ENCODE measurements at regions not wholly inside any gene's neighbourhood (a gene's known extent, or its start where the extent isn't known, plus 50 kb on each side); places are given as distances from the start of the nearest gene placed in this dataset.
A peak's percentile ranks its signal among the peaks of the same experiment; 100 is the strongest.

- H3K36me3 ChIP-seq (ENCODE audit: insufficient read depth in 1 of 2, low read depth in 1 of 2), result no peaks in the 10 kb centered on the region
- TF ChIP-seq CTCF (IDR thresholded peaks at IDR 0.05), result no peak
- H3K4me1 ChIP-seq, result no peaks in the 10 kb centered on the region
- intact Hi-C loops (cut with DNase I), result no loop called here
- DNase-seq (no peak), ATAC-seq (no peak)
- H3K27ac ChIP-seq, result no peak overlapping the region
- no peak overlapping the region for H3K4me3 ChIP-seq
- H3K27me3 ChIP-seq (ENCODE audit: insufficient read depth in 3 of 3, low read length in 2 of 3), result peaks cover 0 to 5% (median 4%) of the 10 kb centered on the region in 3 donors
- 86 to 91% (median 89%) methylated on average over 6 of the region's 6 CpGs for WGBS, 3 donors
- H3K9me3 ChIP-seq, result no peaks in the 10 kb centered on the region
Observed at GRCh38 chr11:71333473-71333872, 81.1 kb upstream of the SHANK2 start.

- no peaks in the 10 kb centered on the region for H3K36me3 ChIP-seq (ENCODE audit: insufficient read depth in 1 of 2, low read depth in 1 of 2)
- 55 to 69% (median 63%) methylated on average over 5 of the region's 5 CpGs for WGBS, 3 donors
- intact Hi-C loops (cut with DNase I), result no loop called here
- H3K4me3 ChIP-seq, result no peak overlapping the region
- peaks cover 0 to 4% (median 0%) of the 10 kb centered on the region in 3 donors for H3K27me3 ChIP-seq (ENCODE audit: insufficient read depth in 3 of 3, low read length in 2 of 3)
- no peak overlapping the region for H3K27ac ChIP-seq
- no peak for TF ChIP-seq CTCF (IDR thresholded peaks at IDR 0.05)
- H3K4me1 ChIP-seq, result no peaks in the 10 kb centered on the region
- ATAC-seq, result no peak
- no peaks in the 10 kb centered on the region for H3K9me3 ChIP-seq
- DNase-seq, result no peak
Observed at GRCh38 chr11:71332447-71332846, 80.1 kb upstream of the SHANK2 start.

- Histone ChIP-seq H3K4me3 (no peak overlapping the region), H3K27me3 (ENCODE audit: insufficient read depth in 3 of 3, low read length in 2 of 3) (peaks cover 0 to 4% (median 0%) of the 10 kb centered on the region in 3 donors), H3K27ac (no peak overlapping the region), H3K9me3 (no peaks in the 10 kb centered on the region), H3K4me1 (no peaks in the 10 kb centered on the region), H3K36me3 (ENCODE audit: insufficient read depth in 1 of 2, low read depth in 1 of 2) (no peaks in the 10 kb centered on the region)
- intact Hi-C loops (cut with DNase I), result no loop called here
- no peak for TF ChIP-seq CTCF (IDR thresholded peaks at IDR 0.05)
- ATAC-seq (no peak), DNase-seq (no peak)
- WGBS, 3 donors, result 72 to 82% (median 76%) methylated on average over 3 of the region's 3 CpGs
Observed at GRCh38 chr11:71332046-71332445, 79.7 kb upstream of the SHANK2 start.

- DNase-seq (no peak), ATAC-seq (no peak)
- no peaks in the 10 kb centered on the region for H3K9me3 ChIP-seq
- H3K27ac ChIP-seq, result no peak overlapping the region
- no peaks in the 10 kb centered on the region for H3K36me3 ChIP-seq (ENCODE audit: insufficient read depth in 1 of 2, low read depth in 1 of 2)
- 41 to 62% (median 51%) methylated on average over 3 of the region's 3 CpGs for WGBS, 3 donors
- H3K27me3 ChIP-seq (ENCODE audit: insufficient read depth in 3 of 3, low read length in 2 of 3), result peaks cover 0 to 4% (median 0%) of the 10 kb centered on the region in 3 donors
- TF ChIP-seq CTCF (IDR thresholded peaks at IDR 0.05), result no peak
- H3K4me1 ChIP-seq, result no peaks in the 10 kb centered on the region
- intact Hi-C loops (cut with DNase I), result no loop called here
- H3K4me3 ChIP-seq, result no peak overlapping the region
Observed at GRCh38 chr11:71331631-71332030, 79.3 kb upstream of the SHANK2 start.

- no peaks in the 10 kb centered on the region for H3K9me3 ChIP-seq
- H3K36me3 ChIP-seq (ENCODE audit: insufficient read depth in 1 of 2, low read depth in 1 of 2), result no peaks in the 10 kb centered on the region
- H3K4me3 ChIP-seq, result no peak overlapping the region
- H3K27me3 ChIP-seq (ENCODE audit: insufficient read depth in 3 of 3, low read length in 2 of 3), result peaks cover 0 to 4% (median 0%) of the 10 kb centered on the region in 3 donors
- no peaks in the 10 kb centered on the region for H3K4me1 ChIP-seq
- DNase-seq, result peak in 1 of 2 donors; percentile 7
- WGBS, 3 donors, result 87 to 94% (median 91%) methylated on average over 3 of the region's 3 CpGs
- no peak overlapping the region for H3K27ac ChIP-seq
- no peak for ATAC-seq
- no peak for TF ChIP-seq CTCF (IDR thresholded peaks at IDR 0.05)
- intact Hi-C loops (cut with DNase I), result no loop called here
Observed at GRCh38 chr11:71330996-71331395, 78.6 kb upstream of the SHANK2 start.
